ENCODE measurements at regions not wholly inside any gene's neighbourhood (a gene's known extent, or its start where the extent isn't known, plus 50 kb on each side); places are given as distances from the start of the nearest gene placed in this dataset.

DNA sequence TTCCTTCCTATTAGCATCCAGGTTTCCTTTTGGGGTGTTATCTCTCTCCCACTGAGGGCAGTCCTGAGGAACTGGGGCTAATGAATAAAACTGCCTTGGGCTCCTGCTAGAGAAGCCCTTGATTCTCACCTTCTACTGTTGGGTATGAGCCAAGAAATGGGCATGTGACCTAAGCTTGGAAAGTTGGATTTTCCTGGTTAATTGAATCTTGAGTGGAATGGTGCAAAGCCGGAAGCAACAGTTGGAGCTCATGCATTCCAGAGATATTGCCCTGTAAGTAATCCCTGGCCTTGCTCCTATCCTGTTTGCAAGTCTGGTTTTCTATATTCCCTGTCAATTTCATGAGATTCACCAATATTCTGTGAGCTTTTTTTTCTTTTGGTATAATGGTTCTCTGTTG lies 158.5 kb upstream of the ELL2 start:
- no peak for TF ChIP-seq POLR2A (IDR thresholded peaks at IDR 0.05; ENCODE audit: low read depth, low read length)
- TF ChIP-seq, protein P1, sequence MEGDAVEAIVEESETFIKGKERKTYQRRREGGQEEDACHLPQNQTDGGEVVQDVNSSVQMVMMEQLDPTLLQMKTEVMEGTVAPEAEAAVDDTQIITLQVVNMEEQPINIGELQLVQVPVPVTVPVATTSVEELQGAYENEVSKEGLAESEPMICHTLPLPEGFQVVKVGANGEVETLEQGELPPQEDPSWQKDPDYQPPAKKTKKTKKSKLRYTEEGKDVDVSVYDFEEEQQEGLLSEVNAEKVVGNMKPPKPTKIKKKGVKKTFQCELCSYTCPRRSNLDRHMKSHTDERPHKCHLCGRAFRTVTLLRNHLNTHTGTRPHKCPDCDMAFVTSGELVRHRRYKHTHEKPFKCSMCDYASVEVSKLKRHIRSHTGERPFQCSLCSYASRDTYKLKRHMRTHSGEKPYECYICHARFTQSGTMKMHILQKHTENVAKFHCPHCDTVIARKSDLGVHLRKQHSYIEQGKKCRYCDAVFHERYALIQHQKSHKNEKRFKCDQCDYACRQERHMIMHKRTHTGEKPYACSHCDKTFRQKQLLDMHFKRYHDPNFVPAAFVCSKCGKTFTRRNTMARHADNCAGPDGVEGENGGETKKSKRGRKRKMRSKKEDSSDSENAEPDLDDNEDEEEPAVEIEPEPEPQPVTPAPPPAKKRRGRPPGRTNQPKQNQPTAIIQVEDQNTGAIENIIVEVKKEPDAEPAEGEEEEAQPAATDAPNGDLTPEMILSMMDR (IDR thresholded peaks at IDR 0.05; ENCODE audit: extremely low read depth in 1 of 2, insufficient read depth in 1 of 2, low read depth in 1 of 2, low read length in 2 of 2) = no peak
- TF ChIP-seq POLR2AphosphoS5 (IDR thresholded peaks at IDR 0.05; ENCODE audit: insufficient read depth, low read depth, low read length) = no peak
- TF ChIP-seq EZH2 (IDR thresholded peaks at IDR 0.05; ENCODE audit: borderline replicate concordance, low read depth, low read length, severe bottlenecking) = no peak
- TF ChIP-seq, protein P2, sequence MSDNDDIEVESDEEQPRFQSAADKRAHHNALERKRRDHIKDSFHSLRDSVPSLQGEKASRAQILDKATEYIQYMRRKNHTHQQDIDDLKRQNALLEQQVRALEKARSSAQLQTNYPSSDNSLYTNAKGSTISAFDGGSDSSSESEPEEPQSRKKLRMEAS (IDR thresholded peaks at IDR 0.05; ENCODE audit: insufficient read depth, insufficient read length) = no peak
- TF ChIP-seq MYC (IDR thresholded peaks at IDR 0.05; ENCODE audit: low read depth, low read length) = no peak
- no peak for TF ChIP-seq GATA2 (IDR thresholded peaks at IDR 0.05; ENCODE audit: insufficient read depth, insufficient read length, low read depth, low read length)
- no peak for TF ChIP-seq FOS (IDR thresholded peaks at IDR 0.05; ENCODE audit: borderline replicate concordance, insufficient read depth, low read length)
- no peak for TF ChIP-seq JUN (IDR thresholded peaks at IDR 0.05; ENCODE audit: borderline replicate concordance, insufficient read depth, insufficient read length, low read depth)
